D721Med (cell line): ENCODE measurements at regions not wholly inside any gene's neighbourhood (a gene's known extent, or its start where the extent isn't known, plus 50 kb on each side); places are given as distances from the start of the nearest gene placed in this dataset.
A peak's percentile ranks its signal among the peaks of the same experiment; 100 is the strongest.

Experiments used
- DNase-seq: peaks from one replicate; pipeline ENCODE4 v3.0.0; 2011; ENCODE audit warnings: low spot score; ENCODE audit not compliant: insufficient read length
- FAIRE-seq: peaks from 2 replicates; lab custom pipeline; 2011; peaks lifted over from hg19 to GRCh38; lab: Jason Lieb, UNC
- TF ChIP-seq, protein P1 (sequence below): IDR thresholded peaks from 2 replicates; pipeline ENCODE4 v1.5.1; 2012; ENCODE audit warnings: mild to moderate bottlenecking, control low read depth; ENCODE audit not compliant: insufficient read depth; ENCODE audit errors: missing control alignments

DNA sequence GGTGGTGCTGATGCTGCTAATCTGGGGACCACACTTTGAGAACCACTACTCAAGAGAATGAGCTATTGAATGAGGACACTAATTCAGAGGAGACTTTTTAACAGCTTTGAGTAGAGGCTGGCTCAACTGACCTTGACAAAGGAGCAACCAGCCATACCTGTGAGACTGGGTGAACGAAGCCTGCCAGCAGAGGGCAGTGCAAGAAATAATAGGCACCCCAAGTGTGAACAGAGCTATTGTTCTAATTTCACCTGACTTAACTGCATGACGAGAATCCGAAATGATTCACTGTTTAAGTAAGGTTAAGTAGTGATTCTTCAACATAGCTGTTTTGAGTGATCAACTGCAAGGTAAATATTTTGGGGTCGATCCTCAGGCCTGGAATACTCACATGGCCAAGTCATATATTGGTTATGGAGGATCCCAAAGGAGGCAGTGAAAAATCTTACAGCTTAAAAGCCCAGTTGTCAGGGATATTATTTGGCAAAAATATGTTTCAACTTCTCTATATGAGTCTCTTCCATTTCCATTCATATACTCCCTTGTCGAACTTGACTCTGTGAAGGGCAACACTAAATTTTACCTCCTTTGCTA lies 550.5 kb upstream of the MARCKS start:
- peak; percentile 72 for FAIRE-seq
- DNase-seq: no peak
- TF ChIP-seq, protein P1, sequence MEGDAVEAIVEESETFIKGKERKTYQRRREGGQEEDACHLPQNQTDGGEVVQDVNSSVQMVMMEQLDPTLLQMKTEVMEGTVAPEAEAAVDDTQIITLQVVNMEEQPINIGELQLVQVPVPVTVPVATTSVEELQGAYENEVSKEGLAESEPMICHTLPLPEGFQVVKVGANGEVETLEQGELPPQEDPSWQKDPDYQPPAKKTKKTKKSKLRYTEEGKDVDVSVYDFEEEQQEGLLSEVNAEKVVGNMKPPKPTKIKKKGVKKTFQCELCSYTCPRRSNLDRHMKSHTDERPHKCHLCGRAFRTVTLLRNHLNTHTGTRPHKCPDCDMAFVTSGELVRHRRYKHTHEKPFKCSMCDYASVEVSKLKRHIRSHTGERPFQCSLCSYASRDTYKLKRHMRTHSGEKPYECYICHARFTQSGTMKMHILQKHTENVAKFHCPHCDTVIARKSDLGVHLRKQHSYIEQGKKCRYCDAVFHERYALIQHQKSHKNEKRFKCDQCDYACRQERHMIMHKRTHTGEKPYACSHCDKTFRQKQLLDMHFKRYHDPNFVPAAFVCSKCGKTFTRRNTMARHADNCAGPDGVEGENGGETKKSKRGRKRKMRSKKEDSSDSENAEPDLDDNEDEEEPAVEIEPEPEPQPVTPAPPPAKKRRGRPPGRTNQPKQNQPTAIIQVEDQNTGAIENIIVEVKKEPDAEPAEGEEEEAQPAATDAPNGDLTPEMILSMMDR: peak; percentile 65

DNA sequence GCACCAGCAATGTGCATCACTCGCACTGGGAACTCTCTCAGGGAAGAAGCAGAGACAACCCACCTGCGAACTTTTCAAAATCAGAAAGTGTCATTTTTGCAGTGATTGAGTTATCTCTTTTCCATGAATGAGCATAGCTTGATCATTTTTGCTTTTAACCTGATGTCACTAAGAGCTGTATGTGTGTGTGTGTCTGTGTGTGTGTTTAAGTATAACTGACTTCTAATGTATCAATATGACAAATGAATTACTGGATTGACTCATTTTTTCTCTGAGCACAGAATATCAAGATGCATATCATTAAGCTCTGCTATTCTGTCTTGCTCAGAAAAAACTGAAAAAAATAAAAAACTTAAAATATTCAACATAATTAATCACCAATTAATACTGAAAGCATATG lies 548.9 kb upstream of the MARCKS start:
- TF ChIP-seq, protein P1: no peak
- DNase-seq: no peak
- no peak for FAIRE-seq

DNA sequence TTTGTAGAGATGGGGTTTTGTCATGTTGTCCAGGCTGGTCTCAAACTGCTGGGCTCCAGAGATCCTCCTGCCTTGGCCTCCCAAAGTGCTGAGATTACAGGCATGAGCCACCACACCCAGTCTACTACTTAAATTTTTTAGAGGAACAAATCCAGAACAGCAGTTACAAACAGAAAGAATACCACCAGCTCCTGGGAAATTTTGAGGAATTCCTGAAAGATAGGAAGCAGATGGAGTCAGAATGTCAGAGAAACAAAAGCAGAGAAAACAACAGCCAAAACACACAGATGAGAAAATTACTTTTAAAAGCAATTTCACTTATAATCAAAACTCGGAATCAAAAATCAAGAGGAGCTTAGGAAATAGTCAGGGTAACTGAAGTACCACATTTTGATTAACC lies 543.3 kb upstream of the MARCKS start:
- TF ChIP-seq, protein P1: no peak
- FAIRE-seq: no peak
- DNase-seq: no peak

DNA sequence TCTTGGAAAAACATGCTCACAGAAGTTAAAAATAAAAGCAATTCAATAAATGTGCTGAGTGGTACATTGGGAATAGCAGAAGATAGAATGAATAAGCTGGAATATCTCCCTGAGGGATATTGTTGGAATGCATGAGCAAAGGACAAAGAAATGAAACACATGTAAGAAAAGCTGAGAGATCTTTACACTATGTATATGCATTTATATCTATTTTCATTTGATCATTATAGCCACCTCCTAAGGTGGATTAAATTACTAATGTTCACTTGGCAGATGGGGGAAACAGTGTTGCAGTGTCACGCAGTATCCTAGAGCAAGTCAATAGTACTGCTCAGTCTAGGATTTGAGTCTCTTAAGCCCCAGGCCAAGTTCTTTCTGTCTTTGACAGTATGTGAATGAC lies 542.0 kb upstream of the MARCKS start:
- TF ChIP-seq, protein P1: no peak

DNA sequence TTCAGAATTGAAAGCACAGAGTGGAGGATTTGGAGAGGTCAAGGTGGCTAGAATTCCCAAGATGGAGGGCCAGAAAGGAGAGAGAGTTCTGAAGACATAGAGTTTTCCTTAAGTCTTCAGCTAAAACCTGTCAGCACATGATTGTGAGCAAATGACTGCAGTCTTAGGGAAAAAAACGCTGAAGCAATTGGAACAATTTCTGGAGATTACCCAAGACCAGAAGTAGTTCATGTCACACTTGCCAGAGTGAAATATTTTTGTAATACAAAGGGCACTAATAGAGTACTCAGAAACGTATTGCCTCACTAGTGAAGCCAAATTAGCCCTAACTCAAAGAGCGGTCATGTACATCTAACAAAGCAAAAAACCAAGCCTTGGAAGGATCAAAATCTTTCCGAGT lies 541.3 kb upstream of the MARCKS start:
- no peak for DNase-seq
- TF ChIP-seq, protein P1: no peak
- FAIRE-seq: no peak

More for the DNA sequence above, 542.0 kb upstream of the MARCKS start:
- no peak for DNase-seq
- FAIRE-seq: no peak

DNA sequence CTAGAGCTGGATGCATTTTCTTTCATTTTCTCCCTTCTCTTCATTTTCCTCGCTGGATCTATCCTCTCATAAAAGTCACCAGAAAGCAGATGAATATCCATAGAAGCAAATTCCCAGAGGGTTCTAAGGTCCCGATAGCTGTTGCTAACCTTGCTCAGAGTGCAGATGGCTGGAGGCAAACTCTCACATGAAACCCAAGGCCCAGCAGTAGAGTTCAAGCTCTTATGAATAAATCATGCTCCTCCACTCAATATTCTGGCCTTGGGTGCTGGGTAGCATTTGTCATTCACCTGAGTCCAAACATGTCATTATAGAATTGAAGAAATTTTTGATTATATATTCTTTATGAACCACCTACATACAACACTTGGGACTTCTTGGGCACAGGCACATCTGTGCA lies 539.7 kb upstream of the MARCKS start:
- FAIRE-seq (no peak), DNase-seq (no peak)
- TF ChIP-seq, protein P1: no peak

DNA sequence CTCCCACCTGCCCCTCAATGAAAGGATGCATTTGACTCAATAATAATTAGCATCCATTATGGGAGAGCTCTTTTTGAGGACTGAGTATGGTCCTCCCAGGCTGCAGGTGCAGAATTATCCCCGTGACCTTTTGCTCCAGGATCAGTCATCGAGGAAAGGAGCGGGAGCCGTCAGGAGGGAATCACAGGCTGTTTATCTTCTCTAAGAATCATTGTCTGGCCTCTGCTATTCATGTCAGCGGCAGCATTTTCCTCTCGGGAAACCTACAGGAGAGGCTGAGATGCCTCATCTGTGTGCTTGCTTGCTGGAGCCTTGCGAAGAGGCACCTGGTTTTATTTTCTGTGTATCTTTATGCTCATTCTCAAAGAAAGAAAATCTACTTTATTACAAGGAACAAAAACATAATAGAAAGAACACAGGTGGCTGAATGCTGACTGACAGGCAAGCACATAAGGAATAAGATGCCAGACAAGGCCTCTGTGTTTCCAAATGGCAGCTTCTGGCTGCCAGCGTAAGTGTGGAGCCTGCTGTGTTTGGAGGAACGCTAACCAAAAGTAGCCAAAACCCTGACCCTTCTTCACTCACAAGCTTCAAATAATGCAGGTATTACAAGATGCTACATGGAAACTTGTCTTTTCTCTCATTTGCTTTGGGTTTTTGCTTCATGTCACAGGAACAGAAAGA lies 539.1 kb upstream of the MARCKS start:
- TF ChIP-seq, protein P1: no peak
- DNase-seq (no peak), FAIRE-seq (no peak)
